ENCODE measurements at regions not wholly inside any gene's neighbourhood (a gene's known extent, or its start where the extent isn't known, plus 50 kb on each side); places are given as distances from the start of the nearest gene placed in this dataset.

- no peak overlapping the region for H3K27ac ChIP-seq (ENCODE audit: low read depth, low read length)
Measured at GRCh38 chr3:99586701-99587100, 51.7 kb upstream of the COL8A1 start.

GRCh38 chr3:99579965-99580364 lies 58.4 kb upstream of the COL8A1 start:
- Histone ChIP-seq H3K36me3 (ENCODE audit: insufficient read depth, low read length) (no peaks in the 10 kb centered on the region), H3K27ac (ENCODE audit: low read depth, low read length) (no peak overlapping the region), H3K4me3 (ENCODE audit: low read depth in 1 of 2, low read length in 2 of 2) (no peak overlapping the region), H3K9me3 (ENCODE audit: low read length) (no peaks in the 10 kb centered on the region), H3K4me1 (ENCODE audit: insufficient read depth, low read length) (no peaks in the 10 kb centered on the region), H3K9ac (ENCODE audit: low read length) (no peak overlapping the region), H3K27me3 (ENCODE audit: control insufficient read depth in 1 of 2, insufficient read depth in 2 of 2, low read length in 2 of 2) (no peaks in the 10 kb centered on the region)

More at GRCh38 chr3:99586701-99587100, 51.7 kb upstream of the COL8A1 start:
- Histone ChIP-seq H3K27me3 (ENCODE audit: control insufficient read depth in 1 of 2, insufficient read depth in 2 of 2, low read length in 2 of 2) (no peaks in the 10 kb centered on the region), H3K9ac (ENCODE audit: low read length) (no peak overlapping the region), H3K4me3 (ENCODE audit: low read depth in 1 of 2, low read length in 2 of 2) (no peak overlapping the region), H3K36me3 (ENCODE audit: insufficient read depth, low read length) (no peaks in the 10 kb centered on the region), H3K9me3 (ENCODE audit: low read length) (no peaks in the 10 kb centered on the region), H3K4me1 (ENCODE audit: insufficient read depth, low read length) (no peaks in the 10 kb centered on the region)

- Histone ChIP-seq H3K9me3 (ENCODE audit: low read length) (no peaks in the 10 kb centered on the region), H3K27ac (ENCODE audit: low read depth, low read length) (no peak overlapping the region), H3K27me3 (ENCODE audit: control insufficient read depth in 1 of 2, insufficient read depth in 2 of 2, low read length in 2 of 2) (no peaks in the 10 kb centered on the region), H3K9ac (ENCODE audit: low read length) (no peak overlapping the region), H3K4me1 (ENCODE audit: insufficient read depth, low read length) (no peaks in the 10 kb centered on the region), H3K36me3 (ENCODE audit: insufficient read depth, low read length) (no peaks in the 10 kb centered on the region), H3K4me3 (ENCODE audit: low read depth in 1 of 2, low read length in 2 of 2) (no peak overlapping the region)
Measured at GRCh38 chr3:99579246-99579645, 59.1 kb upstream of the COL8A1 start.

GRCh38 chr3:99578339-99578970 lies 59.9 kb upstream of the COL8A1 start:
- no peak overlapping the region for H3K4me3 ChIP-seq (ENCODE audit: low read depth in 1 of 2, low read length in 2 of 2)
- no peaks in the 10 kb centered on the region for H3K9me3 ChIP-seq (ENCODE audit: low read length)
- no peaks in the 10 kb centered on the region for H3K27me3 ChIP-seq (ENCODE audit: control insufficient read depth in 1 of 2, insufficient read depth in 2 of 2, low read length in 2 of 2)
- H3K4me1 ChIP-seq (ENCODE audit: insufficient read depth, low read length): no peaks in the 10 kb centered on the region
- H3K27ac ChIP-seq (ENCODE audit: low read depth, low read length): no peak overlapping the region
- H3K9ac ChIP-seq (ENCODE audit: low read length): no peak overlapping the region
- H3K36me3 ChIP-seq (ENCODE audit: insufficient read depth, low read length): no peaks in the 10 kb centered on the region

GRCh38 chr3:99576904-99577559 lies 61.4 kb upstream of the COL8A1 start:
- Histone ChIP-seq H3K27ac (ENCODE audit: low read depth, low read length) (no peak overlapping the region), H3K36me3 (ENCODE audit: insufficient read depth, low read length) (no peaks in the 10 kb centered on the region), H3K4me1 (ENCODE audit: insufficient read depth, low read length) (no peaks in the 10 kb centered on the region), H3K27me3 (ENCODE audit: control insufficient read depth in 1 of 2, insufficient read depth in 2 of 2, low read length in 2 of 2) (no peaks in the 10 kb centered on the region), H3K9ac (ENCODE audit: low read length) (no peak overlapping the region), H3K9me3 (ENCODE audit: low read length) (no peaks in the 10 kb centered on the region), H3K4me3 (ENCODE audit: low read depth in 1 of 2, low read length in 2 of 2) (no peak overlapping the region)

- Histone ChIP-seq H3K27me3 (ENCODE audit: control insufficient read depth in 1 of 2, insufficient read depth in 2 of 2, low read length in 2 of 2) (no peaks in the 10 kb centered on the region), H3K9ac (ENCODE audit: low read length) (no peak overlapping the region), H3K36me3 (ENCODE audit: insufficient read depth, low read length) (no peaks in the 10 kb centered on the region), H3K4me3 (ENCODE audit: low read depth in 1 of 2, low read length in 2 of 2) (no peak overlapping the region), H3K9me3 (ENCODE audit: low read length) (no peaks in the 10 kb centered on the region), H3K4me1 (ENCODE audit: insufficient read depth, low read length) (no peaks in the 10 kb centered on the region), H3K27ac (ENCODE audit: low read depth, low read length) (no peak overlapping the region)
Measured at GRCh38 chr3:99575683-99576082, 62.7 kb upstream of the COL8A1 start.

- Histone ChIP-seq H3K9me3 (ENCODE audit: low read length) (no peaks in the 10 kb centered on the region), H3K27me3 (ENCODE audit: control insufficient read depth in 1 of 2, insufficient read depth in 2 of 2, low read length in 2 of 2) (no peaks in the 10 kb centered on the region), H3K27ac (ENCODE audit: low read depth, low read length) (no peak overlapping the region)
Measured at GRCh38 chr3:99570061-99570460, 68.3 kb upstream of the COL8A1 start.

GRCh38 chr3:99568663-99569335 lies 69.6 kb upstream of the COL8A1 start:
- Histone ChIP-seq H3K4me3 (ENCODE audit: low read depth in 1 of 2, low read length in 2 of 2) (no peak overlapping the region), H3K27ac (ENCODE audit: low read depth, low read length) (no peak overlapping the region), H3K27me3 (ENCODE audit: control insufficient read depth in 1 of 2, insufficient read depth in 2 of 2, low read length in 2 of 2) (no peaks in the 10 kb centered on the region), H3K9me3 (ENCODE audit: low read length) (no peaks in the 10 kb centered on the region), H3K36me3 (ENCODE audit: insufficient read depth, low read length) (no peaks in the 10 kb centered on the region), H3K4me1 (ENCODE audit: insufficient read depth, low read length) (no peaks in the 10 kb centered on the region), H3K9ac (ENCODE audit: low read length) (no peak overlapping the region)

More at GRCh38 chr3:99570061-99570460, 68.3 kb upstream of the COL8A1 start:
- Histone ChIP-seq H3K4me1 (ENCODE audit: insufficient read depth, low read length) (no peaks in the 10 kb centered on the region), H3K36me3 (ENCODE audit: insufficient read depth, low read length) (no peaks in the 10 kb centered on the region), H3K4me3 (ENCODE audit: low read depth in 1 of 2, low read length in 2 of 2) (no peak overlapping the region), H3K9ac (ENCODE audit: low read length) (no peak overlapping the region)

GRCh38 chr3:99565331-99565730 lies 73.1 kb upstream of the COL8A1 start:
- H3K4me3 ChIP-seq (ENCODE audit: low read depth in 1 of 2, low read length in 2 of 2): no peak overlapping the region
- H3K4me1 ChIP-seq (ENCODE audit: insufficient read depth, low read length): no peaks in the 10 kb centered on the region
- H3K27me3 ChIP-seq (ENCODE audit: control insufficient read depth in 1 of 2, insufficient read depth in 2 of 2, low read length in 2 of 2): no peaks in the 10 kb centered on the region
- no peak overlapping the region for H3K9ac ChIP-seq (ENCODE audit: low read length)
- no peak overlapping the region for H3K27ac ChIP-seq (ENCODE audit: low read depth, low read length)
- no peaks in the 10 kb centered on the region for H3K36me3 ChIP-seq (ENCODE audit: insufficient read depth, low read length)
- H3K9me3 ChIP-seq (ENCODE audit: low read length): no peaks in the 10 kb centered on the region

- H3K4me1 ChIP-seq (ENCODE audit: insufficient read depth, low read length): no peaks in the 10 kb centered on the region
- H3K9ac ChIP-seq (ENCODE audit: low read length): no peak overlapping the region
- no peaks in the 10 kb centered on the region for H3K36me3 ChIP-seq (ENCODE audit: insufficient read depth, low read length)
- no peaks in the 10 kb centered on the region for H3K9me3 ChIP-seq (ENCODE audit: low read length)
- H3K27me3 ChIP-seq (ENCODE audit: control insufficient read depth in 1 of 2, insufficient read depth in 2 of 2, low read length in 2 of 2): no peaks in the 10 kb centered on the region
- H3K27ac ChIP-seq (ENCODE audit: low read depth, low read length): no peak overlapping the region
- no peak overlapping the region for H3K4me3 ChIP-seq (ENCODE audit: low read depth in 1 of 2, low read length in 2 of 2)
Measured at GRCh38 chr3:99562990-99563607, 75.3 kb upstream of the COL8A1 start.

- Histone ChIP-seq H3K27me3 (ENCODE audit: control insufficient read depth in 1 of 2, insufficient read depth in 2 of 2, low read length in 2 of 2) (no peaks in the 10 kb centered on the region), H3K27ac (ENCODE audit: low read depth, low read length) (no peak overlapping the region), H3K9me3 (ENCODE audit: low read length) (no peaks in the 10 kb centered on the region), H3K4me3 (ENCODE audit: low read depth in 1 of 2, low read length in 2 of 2) (no peak overlapping the region), H3K4me1 (ENCODE audit: insufficient read depth, low read length) (no peaks in the 10 kb centered on the region), H3K9ac (ENCODE audit: low read length) (no peak overlapping the region), H3K36me3 (ENCODE audit: insufficient read depth, low read length) (no peaks in the 10 kb centered on the region)
Measured at GRCh38 chr3:99562138-99562537, 76.3 kb upstream of the COL8A1 start.

Data from muscle layer of colon (tissue), 2 donors.